ENCODE measurements at regions not wholly inside any gene's neighbourhood (a gene's known extent, or its start where the extent isn't known, plus 50 kb on each side); places are given as distances from the start of the nearest gene placed in this dataset.

DNA sequence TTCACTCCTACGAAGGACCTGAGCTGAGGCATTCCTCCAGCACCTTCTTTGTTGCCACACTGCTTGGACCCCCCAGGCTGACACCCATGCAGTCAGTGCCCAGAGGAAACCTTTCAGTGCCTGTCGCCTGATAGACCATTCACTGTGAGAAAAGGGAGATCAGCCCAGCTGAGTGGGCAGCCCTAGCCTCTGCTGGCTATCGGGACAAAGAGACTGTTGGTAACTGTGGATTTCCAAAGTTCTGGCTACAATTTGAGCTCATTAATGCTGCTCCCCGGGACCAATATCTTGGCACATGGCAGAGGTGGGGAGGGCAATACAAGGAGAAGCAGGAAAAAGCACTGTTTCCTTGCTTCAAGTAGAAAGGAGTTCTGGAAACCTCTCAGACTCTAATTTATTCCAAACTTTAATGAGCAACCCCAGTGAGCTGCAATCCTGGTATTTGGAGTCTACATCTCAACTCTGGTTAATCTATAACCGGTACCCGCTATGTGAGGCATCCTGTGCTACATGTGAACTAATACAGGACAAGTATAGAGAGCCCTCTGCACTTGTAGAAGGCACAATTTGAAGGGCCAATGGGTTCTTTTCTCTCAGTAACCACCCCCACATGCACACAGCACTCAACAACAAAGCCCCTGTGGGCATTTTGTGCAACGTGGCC is 200.7 kb upstream of the NCAM1 start:
- Histone ChIP-seq H3K36me3 (ENCODE audit: low read depth, missing control alignments) (no peaks in the 10 kb centered on the region), H3K27me3 (no peaks in the 10 kb centered on the region), H3K27ac (no peak overlapping the region), H3K9me3 (no peaks in the 10 kb centered on the region), H3K4me3 (no peak overlapping the region), H3K4me1 (peaks cover 4% of the 10 kb centered on the region)
- 84 to 86% methylated on average over 7 of the region's 7 CpGs for WGBS, 2 donors
- DNase-seq = no peak
- TF ChIP-seq CTCF (IDR thresholded peaks at IDR 0.05) = no peak
- no peak for TF ChIP-seq POLR2A (IDR thresholded peaks at IDR 0.05)
- intact Hi-C loops (cut with DNase I; ENCODE audit: low total_unique reads) = no loop called here

DNA sequence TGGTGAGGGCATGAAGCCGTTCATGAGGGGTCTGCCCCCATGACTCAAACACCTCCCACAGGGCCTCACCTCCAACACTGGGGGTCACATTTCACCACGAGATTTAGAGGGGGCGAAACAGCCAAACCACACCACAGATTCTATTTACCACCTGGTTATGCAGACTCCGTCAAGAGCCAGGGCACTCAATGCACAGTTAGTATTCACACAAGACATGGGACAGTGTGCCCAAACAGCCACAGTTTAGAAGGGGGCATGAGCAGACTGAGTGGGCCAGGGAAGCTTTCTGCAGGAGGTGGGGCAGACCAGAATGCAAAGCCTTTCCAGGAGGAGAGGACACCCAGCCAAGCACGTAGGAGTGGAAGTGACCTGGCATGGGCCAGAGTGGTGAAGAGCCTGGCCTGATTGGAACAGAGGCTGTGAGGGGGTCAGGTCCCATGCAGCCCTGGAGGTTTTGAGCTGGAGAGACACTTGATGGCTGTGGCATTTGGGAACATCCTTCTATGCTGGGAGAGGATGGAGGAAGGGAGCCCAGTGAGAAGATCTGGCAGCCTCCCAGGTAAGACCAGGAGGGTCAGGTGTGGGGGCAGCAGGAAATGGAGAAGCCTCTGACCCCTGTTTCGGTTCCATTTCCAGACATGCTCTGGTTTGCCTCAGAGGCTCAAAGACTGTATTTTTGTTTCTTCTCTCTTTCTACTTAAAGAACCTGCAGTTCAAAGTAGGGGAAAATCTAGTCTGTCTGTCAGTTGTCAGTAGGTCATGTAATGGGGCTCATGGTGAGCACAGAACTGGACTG is 199.1 kb upstream of the NCAM1 start:
- Histone ChIP-seq H3K27me3 (no peaks in the 10 kb centered on the region), H3K36me3 (ENCODE audit: low read depth, missing control alignments) (no peaks in the 10 kb centered on the region), H3K9me3 (no peaks in the 10 kb centered on the region), H3K4me1 (peaks cover 4% of the 10 kb centered on the region), H3K27ac (no peak overlapping the region), H3K4me3 (no peak overlapping the region)
- intact Hi-C loops (cut with DNase I; ENCODE audit: low total_unique reads) = no loop called here
- no peak for TF ChIP-seq CTCF (IDR thresholded peaks at IDR 0.05)
- no peak for TF ChIP-seq POLR2A (IDR thresholded peaks at IDR 0.05)
- DNase-seq = no peak
- 75 to 77% methylated on average over 6 of the region's 6 CpGs for WGBS, 2 donors

DNA sequence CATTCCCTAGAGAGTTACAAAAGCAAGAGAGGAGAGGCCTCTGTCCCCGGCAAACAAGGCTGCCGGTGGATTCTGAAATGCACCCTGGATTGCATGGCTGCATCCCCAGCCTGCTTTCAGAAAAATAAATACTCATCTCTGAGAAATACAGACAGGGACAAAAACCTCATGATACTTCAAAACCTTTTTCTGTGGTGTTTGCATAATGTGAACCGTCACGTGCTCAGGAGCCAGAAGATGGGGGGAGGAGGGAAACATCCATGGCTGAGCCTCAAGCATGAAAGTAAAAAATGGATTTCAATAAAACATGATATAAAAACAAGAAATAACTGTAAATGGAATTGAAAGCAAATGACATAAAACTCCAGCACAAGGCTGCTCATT is 198.5 kb upstream of the NCAM1 start:
- Histone ChIP-seq H3K27me3 (no peaks in the 10 kb centered on the region), H3K4me1 (no peaks in the 10 kb centered on the region), H3K9me3 (no peaks in the 10 kb centered on the region), H3K36me3 (ENCODE audit: low read depth, missing control alignments) (no peaks in the 10 kb centered on the region), H3K4me3 (no peak overlapping the region), H3K27ac (no peak overlapping the region)
- no peak for DNase-seq
- intact Hi-C loops (cut with DNase I; ENCODE audit: low total_unique reads) = no loop called here
- WGBS, 2 donors = 57 to 71% methylated on average over 4 of the region's 4 CpGs
- no peak for TF ChIP-seq CTCF (IDR thresholded peaks at IDR 0.05)
- TF ChIP-seq POLR2A (IDR thresholded peaks at IDR 0.05) = no peak

DNA sequence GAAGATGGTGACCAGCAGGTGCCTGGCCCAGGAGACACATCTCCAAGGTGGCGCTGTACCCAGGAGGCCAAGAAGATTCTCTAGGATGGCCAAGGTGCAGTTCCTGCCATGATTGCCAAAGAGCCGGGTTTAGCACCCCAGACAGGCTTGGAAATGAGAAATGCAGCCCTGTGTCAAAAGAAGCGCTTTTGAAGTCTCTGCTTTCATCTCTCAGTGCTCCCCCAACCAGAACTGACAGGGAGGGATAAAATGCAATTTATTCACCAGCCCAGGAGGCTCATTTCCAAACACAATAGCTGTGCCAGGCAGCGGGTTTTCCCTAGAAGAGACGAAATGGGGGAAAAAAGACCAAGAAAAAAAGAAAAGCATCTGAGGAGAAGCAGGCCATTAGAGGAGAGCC is 195.9 kb upstream of the NCAM1 start:
- TF ChIP-seq CTCF (IDR thresholded peaks at IDR 0.05) = no peak
- TF ChIP-seq POLR2A (IDR thresholded peaks at IDR 0.05) = no peak
- WGBS, 2 donors = 91 to 92% methylated on average over 5 of the region's 5 CpGs
- no peaks in the 10 kb centered on the region for H3K36me3 ChIP-seq (ENCODE audit: low read depth, missing control alignments)
- no peak for DNase-seq
- H3K9me3 ChIP-seq = no peaks in the 10 kb centered on the region
- H3K27me3 ChIP-seq = no peaks in the 10 kb centered on the region
- intact Hi-C loops (cut with DNase I; ENCODE audit: low total_unique reads) = no loop called here
- H3K4me3 ChIP-seq = no peak overlapping the region
- no peaks in the 10 kb centered on the region for H3K4me1 ChIP-seq
- H3K27ac ChIP-seq = no peak overlapping the region

Data from testis (tissue), 2 donors.